Karpas-422 (cell line): ENCODE measurements at regions not wholly inside any gene's neighbourhood (a gene's known extent, or its start where the extent isn't known, plus 50 kb on each side); places are given as distances from the start of the nearest gene placed in this dataset.
"Not testable (repeated sequence)": the region's sequence is repeated elsewhere in the genome, so short reads cannot be mapped to it uniquely, and the experiment has no call there.

Experiments used
- DNase-seq: peaks from one replicate; pipeline ENCODE4 v3.0.0-alpha.2; 2015
- H2AFZ ChIP-seq: fragments of 200-600 bp; sonication (generic); 2 replicates; pipeline ENCODE4 v1.6.1; 2014; ENCODE audit warnings: antibody characterized with exemption, low read length, mixed read lengths
- H3K27ac ChIP-seq: fragments of 200-600 bp; sonication (generic); 2 replicates; pipeline ENCODE4 v1.5.1; 2014; ENCODE audit warnings: mild to moderate bottlenecking, low read length, moderate library complexity
- H3K27me3 ChIP-seq: fragments of 200-600 bp; sonication (generic); 2 replicates; pipeline ENCODE4 v1.6.1; 2014; ENCODE audit warnings: low read length, mixed read lengths
- H3K36me3 ChIP-seq: fragments of 200-600 bp; sonication (generic); 2 replicates; pipeline ENCODE4 v1.6.1; 2014; ENCODE audit warnings: low read length, mixed read lengths; ENCODE audit not compliant: insufficient read depth
- H3K4me1 ChIP-seq: fragments of 200-600 bp; sonication (generic); 2 replicates; pipeline ENCODE4 v1.6.1; 2014; ENCODE audit warnings: mild to moderate bottlenecking, low read length, mixed read lengths
- H3K4me2 ChIP-seq: fragments of 200-600 bp; sonication (generic); 2 replicates; pipeline ENCODE4 v1.6.1; 2014; ENCODE audit warnings: low read length, low read depth, mild to moderate bottlenecking; ENCODE audit not compliant: poor library complexity, severe bottlenecking
- H3K4me3 ChIP-seq: fragments of 200-600 bp; sonication (generic); 2 replicates; pipeline ENCODE4 v1.5.1; 2014; ENCODE audit warnings: mild to moderate bottlenecking, antibody characterized with exemption, low read length, mixed read lengths
- H3K79me2 ChIP-seq: fragments of 200-600 bp; sonication (generic); 2 replicates; pipeline ENCODE4 v1.6.1; 2014; ENCODE audit warnings: mild to moderate bottlenecking, low read length, mixed read lengths
- H3K9ac ChIP-seq: fragments of 200-600 bp; sonication (generic); 2 replicates; pipeline ENCODE4 v1.6.0; 2014; ENCODE audit warnings: low read length
- H3K9me2 ChIP-seq: fragments of 200-600 bp; sonication (generic), shearing (Covaris generic); replicated peaks from 2 replicates; pipeline ENCODE4 v1.6.0; 2014; ENCODE audit warnings: mild to moderate bottlenecking, low read length, moderate library complexity; ENCODE audit not compliant: insufficient read depth
- H3K9me3 ChIP-seq: fragments of 300-700, 200-600 bp; sonication (generic); 2 replicates; pipeline ENCODE4 v1.6.1; 2014; ENCODE audit warnings: low read length, mixed read lengths
- H4K20me1 ChIP-seq: fragments of 200-600 bp; sonication (generic); 2 replicates; pipeline ENCODE4 v1.6.1; 2014; ENCODE audit warnings: mild to moderate bottlenecking, antibody characterized with exemption, low read length, low read depth; ENCODE audit not compliant: insufficient read depth

DNA sequence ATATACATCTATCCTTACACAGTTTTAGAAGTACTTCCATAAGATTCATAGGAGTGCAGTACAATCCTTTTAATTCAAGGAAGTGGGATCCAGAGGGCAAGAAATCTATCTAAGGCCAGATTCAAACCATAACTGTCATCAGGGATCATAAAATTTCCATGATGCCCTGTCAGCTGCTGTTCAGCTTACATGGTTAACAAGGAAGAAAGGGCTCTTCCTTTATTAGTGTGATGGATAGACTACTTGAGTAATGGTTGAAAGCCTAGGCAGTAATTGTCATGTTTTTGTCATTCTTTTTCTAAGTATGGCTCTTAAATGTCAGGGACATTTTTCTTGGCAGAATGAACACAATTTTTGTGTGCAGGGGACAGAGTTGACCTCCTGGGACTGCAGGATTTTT lies 159.8 kb upstream of the CXCL13 start:
- Histone ChIP-seq H3K79me2 (no peaks in the 10 kb centered on the region), H3K4me1 (no peaks in the 10 kb centered on the region), H3K9ac (no peak overlapping the region), H3K9me3 (no peaks in the 10 kb centered on the region), H2AFZ (no peak overlapping the region), H3K27ac (no peak overlapping the region), H3K36me3 (no peaks in the 10 kb centered on the region), H4K20me1 (no peaks in the 10 kb centered on the region), H3K4me3 (no peak overlapping the region), H3K9me2 (no peaks in the 10 kb centered on the region), H3K27me3 (no peaks in the 10 kb centered on the region), H3K4me2 (no peak overlapping the region)
- DNase-seq, result no peak

GRCh38 chr4:77446601-77447000 lies 159.0 kb upstream of the CXCL13 start:
- Histone ChIP-seq H3K9ac (no peak overlapping the region), H3K27ac (no peak overlapping the region), H3K9me2 (no peaks in the 10 kb centered on the region), H3K9me3 (no peaks in the 10 kb centered on the region), H3K36me3 (no peaks in the 10 kb centered on the region), H3K27me3 (no peaks in the 10 kb centered on the region), H4K20me1 (no peaks in the 10 kb centered on the region), H3K4me3 (no peak overlapping the region), H3K4me1 (no peaks in the 10 kb centered on the region), H3K79me2 (no peaks in the 10 kb centered on the region), H2AFZ (no peak overlapping the region), H3K4me2 (no peak overlapping the region)
- DNase-seq, result no peak

DNA sequence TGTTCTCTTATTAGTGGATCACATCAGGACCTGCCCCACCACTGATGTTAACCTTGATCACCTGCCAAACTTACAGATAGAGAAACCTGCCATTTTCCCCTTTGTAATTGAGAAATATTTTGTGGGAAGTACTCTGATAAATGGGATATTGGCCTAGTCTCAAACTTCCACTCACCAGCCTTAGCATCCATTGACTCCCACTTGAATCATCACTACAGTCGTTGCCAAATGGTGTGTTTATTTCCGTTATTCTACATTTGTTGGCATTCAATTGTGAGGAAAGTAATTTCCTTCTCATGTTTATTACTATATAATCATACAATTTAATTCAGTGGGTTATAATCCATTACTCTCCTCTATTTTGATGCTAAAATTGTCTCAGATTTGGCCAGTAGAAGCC lies 156.4 kb upstream of the CXCL13 start:
- Histone ChIP-seq H3K9ac (no peak overlapping the region), H3K36me3 (no peaks in the 10 kb centered on the region), H3K9me2 (no peaks in the 10 kb centered on the region), H3K27me3 (no peaks in the 10 kb centered on the region), H3K9me3 (no peaks in the 10 kb centered on the region), H3K79me2 (no peaks in the 10 kb centered on the region), H2AFZ (no peak overlapping the region), H4K20me1 (no peaks in the 10 kb centered on the region), H3K4me1 (no peaks in the 10 kb centered on the region), H3K4me2 (no peak overlapping the region), H3K27ac (no peak overlapping the region), H3K4me3 (no peak overlapping the region)
- DNase-seq, result no peak

DNA sequence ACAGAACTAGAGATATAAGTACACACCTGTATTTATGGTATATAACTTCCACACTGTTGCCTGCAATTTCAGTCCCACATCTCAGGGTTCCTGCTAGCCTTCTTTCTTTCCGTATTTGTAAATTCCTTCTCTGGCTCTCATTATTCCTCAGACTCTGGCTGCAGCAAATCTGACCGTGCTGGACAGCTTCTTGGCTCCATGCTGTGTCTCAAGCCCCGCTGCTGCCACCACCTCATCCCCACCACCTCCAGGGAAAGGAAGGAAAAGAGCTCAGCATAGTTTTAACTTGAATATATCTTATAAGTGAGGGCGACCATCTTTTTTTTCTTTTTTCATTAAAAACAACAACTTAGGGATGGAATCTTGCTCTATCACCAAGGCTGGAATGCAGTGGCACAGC lies 155.6 kb upstream of the CXCL13 start:
- no peak for DNase-seq
- no peaks in the 10 kb centered on the region for H3K27me3 ChIP-seq
- H3K36me3 ChIP-seq, result no peaks in the 10 kb centered on the region
- no peak overlapping the region for H3K4me2 ChIP-seq
- no peak overlapping the region for H3K9ac ChIP-seq
- H4K20me1 ChIP-seq, result no peaks in the 10 kb centered on the region
- H3K4me3 ChIP-seq, result no peak overlapping the region
- H3K9me3 ChIP-seq, result no peaks in the 10 kb centered on the region
- no peaks in the 10 kb centered on the region for H3K79me2 ChIP-seq
- H3K9me2 ChIP-seq, result no peaks in the 10 kb centered on the region
- no peak overlapping the region for H3K27ac ChIP-seq
- H3K4me1 ChIP-seq, result no peaks in the 10 kb centered on the region
- H2AFZ ChIP-seq, result no peak overlapping the region

GRCh38 chr4:77451530-77451929 lies 154.1 kb upstream of the CXCL13 start:
- H3K9me2 ChIP-seq, result no peaks in the 10 kb centered on the region
- no peak overlapping the region for H3K27ac ChIP-seq
- no peak overlapping the region for H3K4me3 ChIP-seq
- no peaks in the 10 kb centered on the region for H3K27me3 ChIP-seq
- H3K9ac ChIP-seq, result no peak overlapping the region
- H3K4me1 ChIP-seq, result no peaks in the 10 kb centered on the region
- no peaks in the 10 kb centered on the region for H3K9me3 ChIP-seq
- no peaks in the 10 kb centered on the region for H3K36me3 ChIP-seq
- H3K79me2 ChIP-seq, result no peaks in the 10 kb centered on the region
- no peak overlapping the region for H3K4me2 ChIP-seq
- H2AFZ ChIP-seq, result no peak overlapping the region
- no peaks in the 10 kb centered on the region for H4K20me1 ChIP-seq
- DNase-seq, result no peak

DNA sequence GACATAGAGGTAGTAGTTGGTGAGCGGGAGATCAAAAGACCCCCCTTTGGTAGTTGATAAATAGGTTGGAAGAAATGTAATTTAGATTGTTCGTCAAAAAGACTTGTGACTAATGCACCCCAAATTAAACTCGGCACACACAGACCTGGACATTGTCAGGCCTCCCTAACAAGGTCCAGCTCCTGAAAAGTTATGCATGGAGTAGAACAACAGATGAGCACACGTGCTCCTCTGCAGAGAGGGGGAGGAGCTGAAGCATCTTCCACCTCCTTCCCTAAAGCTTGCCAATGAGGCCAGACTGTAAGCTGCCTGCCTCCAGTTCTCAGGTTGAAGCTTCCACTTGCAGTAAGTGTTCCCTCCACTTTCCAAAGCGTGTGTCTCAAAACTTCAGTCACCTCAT lies 153.5 kb upstream of the CXCL13 start:
- not testable (repeated sequence) for H3K9me2 ChIP-seq, H3K27me3 ChIP-seq, H3K9ac ChIP-seq, H3K9me3 ChIP-seq, H3K27ac ChIP-seq, H3K4me1 ChIP-seq, H3K36me3 ChIP-seq, DNase-seq, H3K4me3 ChIP-seq, H4K20me1 ChIP-seq, H2AFZ ChIP-seq, H3K79me2 ChIP-seq, H3K4me2 ChIP-seq

DNA sequence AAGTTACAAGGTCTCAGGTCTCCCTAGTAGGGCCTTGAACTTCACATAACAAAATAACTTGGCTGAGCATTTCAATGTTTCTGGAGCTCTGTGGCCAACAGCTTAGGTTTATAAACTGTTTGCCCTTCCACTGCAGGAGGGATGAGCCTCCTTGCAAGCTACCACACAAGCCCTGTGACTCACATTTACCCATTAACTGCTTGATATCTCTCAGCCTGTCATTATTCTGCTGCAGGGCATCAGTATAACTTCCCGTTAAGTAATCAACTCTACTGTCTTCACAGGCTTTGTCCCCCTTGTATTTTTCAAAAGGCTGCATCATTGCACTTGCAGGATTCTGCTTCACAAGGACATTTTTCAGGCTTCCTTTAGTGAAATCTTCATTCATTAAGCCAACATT lies 151.7 kb upstream of the CXCL13 start:
- Histone ChIP-seq H3K4me1 (no peaks in the 10 kb centered on the region), H3K9me2 (no peaks in the 10 kb centered on the region), H3K27ac (no peak overlapping the region), H3K4me3 (no peak overlapping the region), H3K9ac (no peak overlapping the region), H2AFZ (no peak overlapping the region), H3K27me3 (no peaks in the 10 kb centered on the region), H3K4me2 (no peak overlapping the region), H3K36me3 (no peaks in the 10 kb centered on the region), H4K20me1 (no peaks in the 10 kb centered on the region), H3K79me2 (no peaks in the 10 kb centered on the region), H3K9me3 (no peaks in the 10 kb centered on the region)
- no peak for DNase-seq

GRCh38 chr4:77454858-77455257 lies 150.8 kb upstream of the CXCL13 start:
- Histone ChIP-seq H3K79me2 (no peaks in the 10 kb centered on the region), H3K27ac (no peak overlapping the region), H2AFZ (no peak overlapping the region), H3K36me3 (no peaks in the 10 kb centered on the region), H3K27me3 (no peaks in the 10 kb centered on the region), H3K4me2 (no peak overlapping the region), H3K9me2 (no peaks in the 10 kb centered on the region), H4K20me1 (no peaks in the 10 kb centered on the region), H3K4me1 (no peaks in the 10 kb centered on the region), H3K9ac (no peak overlapping the region), H3K9me3 (no peaks in the 10 kb centered on the region), H3K4me3 (no peak overlapping the region)
- no peak for DNase-seq

DNA sequence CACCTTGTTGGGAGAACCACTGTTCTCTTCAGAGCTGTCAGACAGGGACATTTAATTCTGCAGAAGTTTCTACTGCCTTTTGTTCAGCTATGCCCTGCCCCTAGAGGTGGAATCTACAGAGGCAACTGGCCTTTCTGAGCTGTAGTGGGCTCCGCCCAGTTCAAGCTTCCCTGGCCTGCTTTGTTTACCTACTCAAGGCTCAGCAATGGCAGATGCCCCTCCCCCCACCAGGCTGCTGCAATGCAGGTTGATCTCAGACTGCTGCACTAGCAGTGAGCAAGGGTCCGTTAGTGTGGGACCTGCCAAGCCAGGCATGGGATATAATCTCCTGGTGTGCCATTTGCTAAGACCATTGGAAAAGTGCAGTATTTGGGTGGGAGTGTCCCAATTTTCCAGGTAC lies 141.5 kb upstream of the CXCL13 start:
- H4K20me1 ChIP-seq, H3K4me2 ChIP-seq, H3K79me2 ChIP-seq, H3K36me3 ChIP-seq, DNase-seq, H3K27me3 ChIP-seq, H2AFZ ChIP-seq, H3K4me1 ChIP-seq, H3K27ac ChIP-seq, H3K9ac ChIP-seq, H3K9me2 ChIP-seq, H3K4me3 ChIP-seq, H3K9me3 ChIP-seq: not testable (repeated sequence)
